Right ventricle myocardium inferior (tissue), 1 donor: ENCODE measurements at regions not wholly inside any gene's neighbourhood (a gene's known extent, or its start where the extent isn't known, plus 50 kb on each side); places are given as distances from the start of the nearest gene placed in this dataset.
"Not testable (repeated sequence)": the region's sequence is repeated elsewhere in the genome, so short reads cannot be mapped to it uniquely, and the experiment has no call there.

ENCODE experiments used
- ATAC-seq: fragments of 200-7000 bp; cut with Tn5 transposase; one replicate; pipeline ENCODE4 v1.9.1; 2020; ENCODE audit warnings: mild to moderate bottlenecking, moderate library complexity
- DNase-seq: peaks from one replicate; pipeline ENCODE4 v3.0.0; 2021; ENCODE audit errors: missing footprints
- intact Hi-C: fragments of 100-400 bp; cut with DNase I; formaldehyde crosslinking; loops from one replicate; pipeline ENCODE4 v1.11.0; 2022
- donor health status: DM: no; HTN: yes; CAD: no; lungs with severe emphysema.

- intact Hi-C loops = no loop called here
- DNase-seq (no peak), ATAC-seq (no peak)
Observed at GRCh38 chr3:75224412-75224811, 439.7 kb upstream of the FRG2C start.

DNA sequence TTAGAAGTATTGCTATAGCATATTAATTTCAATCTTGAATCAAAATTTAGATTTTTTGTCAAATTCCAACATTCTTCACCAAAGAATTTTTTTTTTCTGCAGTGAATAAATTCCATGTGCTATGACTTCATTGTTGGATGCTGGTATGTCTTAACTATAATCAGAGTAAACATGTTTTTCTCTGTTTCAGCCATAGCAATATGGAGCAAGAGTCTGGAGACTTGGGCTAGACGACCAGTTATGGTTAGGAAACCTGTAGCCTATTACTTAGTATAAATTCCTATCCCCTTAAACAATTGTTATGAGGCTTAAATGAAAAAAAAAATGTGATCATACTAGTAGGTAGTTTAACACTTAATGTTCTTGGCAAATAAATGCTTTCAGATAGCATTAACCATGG lies 431.9 kb upstream of the FRG2C start:
- intact Hi-C loops = no loop called here
- DNase-seq (no peak), ATAC-seq (no peak)

- no peak for DNase-seq
- no peak for ATAC-seq
- intact Hi-C loops = no loop called here
Observed at GRCh38 chr3:75235631-75236030, 428.5 kb upstream of the FRG2C start.

DNA sequence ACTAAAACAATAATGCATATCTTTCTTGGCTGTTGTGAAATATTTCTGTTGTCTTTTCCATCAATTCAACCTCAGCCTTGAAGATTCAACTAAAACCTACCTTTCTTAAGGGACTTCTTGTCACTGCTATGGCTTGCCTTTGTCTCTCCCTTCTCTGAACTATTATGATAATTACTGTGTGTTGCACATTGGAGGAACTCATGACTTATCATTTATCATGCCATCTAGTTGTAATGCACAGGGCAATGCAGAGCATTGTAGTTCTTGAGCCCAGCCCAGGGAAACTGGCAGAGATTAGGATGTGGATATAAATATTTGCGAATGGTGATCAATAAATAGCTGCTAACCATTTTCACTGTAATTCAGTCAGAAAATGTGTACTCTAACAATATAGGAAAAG lies 427.1 kb upstream of the FRG2C start:
- ATAC-seq = no peak
- intact Hi-C loops = no loop called here
- no peak for DNase-seq

DNA sequence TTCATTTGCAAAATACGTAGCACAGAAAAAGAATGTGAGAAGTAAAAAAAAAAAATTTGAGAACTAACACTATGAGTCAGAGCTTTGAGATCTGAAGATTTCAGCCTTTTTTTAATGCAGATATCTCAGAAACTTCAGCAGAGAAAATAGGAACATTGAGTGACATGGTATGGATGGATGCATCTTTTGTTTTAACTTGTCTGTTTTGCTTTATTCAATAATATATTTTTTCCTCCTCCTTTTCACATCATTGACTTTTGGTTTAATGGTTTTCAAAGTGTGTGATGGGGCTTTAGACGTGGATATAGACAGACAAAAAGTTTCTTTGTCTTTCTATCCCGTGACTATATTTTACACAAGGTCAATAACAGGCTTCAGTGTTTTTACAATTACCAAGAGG lies 426.7 kb upstream of the FRG2C start:
- DNase-seq (no peak), ATAC-seq (no peak)
- intact Hi-C loops = no loop called here

DNA sequence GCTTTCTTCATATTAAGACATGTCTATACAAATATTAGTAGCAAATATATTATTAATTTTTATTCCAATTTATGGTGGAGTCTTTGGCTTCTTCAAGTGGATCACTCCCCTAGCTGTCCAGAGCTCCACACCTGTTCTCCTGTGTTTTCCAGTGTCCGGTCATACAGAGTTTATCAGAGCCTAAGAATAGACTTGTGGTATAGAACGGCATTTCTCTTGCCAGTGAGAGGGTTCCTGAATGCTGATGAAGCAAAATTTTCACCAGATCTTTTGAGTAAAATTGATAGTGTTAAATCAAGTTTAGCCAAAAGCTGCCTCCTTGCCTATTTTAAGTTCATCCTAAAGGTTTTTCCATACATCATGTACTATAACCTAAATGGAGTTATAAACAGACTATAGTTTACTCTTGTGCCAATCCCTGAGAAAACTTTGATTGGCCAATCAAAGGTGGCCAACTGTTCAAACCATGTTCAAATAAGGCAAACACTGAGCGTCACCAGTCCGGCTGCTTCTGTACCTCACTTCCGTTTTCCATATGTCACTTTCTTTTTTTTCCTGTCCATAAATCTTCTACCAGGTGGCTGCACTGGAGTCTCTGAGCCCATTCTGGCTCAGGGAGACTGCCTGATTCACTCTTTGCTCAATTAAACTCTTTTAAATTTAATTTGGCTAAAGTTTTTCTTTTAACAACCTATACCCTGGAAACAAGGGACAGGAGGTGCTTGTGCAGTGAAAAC lies 422.7 kb upstream of the FRG2C start:
- intact Hi-C loops, ATAC-seq, DNase-seq: not testable (repeated sequence)

DNA sequence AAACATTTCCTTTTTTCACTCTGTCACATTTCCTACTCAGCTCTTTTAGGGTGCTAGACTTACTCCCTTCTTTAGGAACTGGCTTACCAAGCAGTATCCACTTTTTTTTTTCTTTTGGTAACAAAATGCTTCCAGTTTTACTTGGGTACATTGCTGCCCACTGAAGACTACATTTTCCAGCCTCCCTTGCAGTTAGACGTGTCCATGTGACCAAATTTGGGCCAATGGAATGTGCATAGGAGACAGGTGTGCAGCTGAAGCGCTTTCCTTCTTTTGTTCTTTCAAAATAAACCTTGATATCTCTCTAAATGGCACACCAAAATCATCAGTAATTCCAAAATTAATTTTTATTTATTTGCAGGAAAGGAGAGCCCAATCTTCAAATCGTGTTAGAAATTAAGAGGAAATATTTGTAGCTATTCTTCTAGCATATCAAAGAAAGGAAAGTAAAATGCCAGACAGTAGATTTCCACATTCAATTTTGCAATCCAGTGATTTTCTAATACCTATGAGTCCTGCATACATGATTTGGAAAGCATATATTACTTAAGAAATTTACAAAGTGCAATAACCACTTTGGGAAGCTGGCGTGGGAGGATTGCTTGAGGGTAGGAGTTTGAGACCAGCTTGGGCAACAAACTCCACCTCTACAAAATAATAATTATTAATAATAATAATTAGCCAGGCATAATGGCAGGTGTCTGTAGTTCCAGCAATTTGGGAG lies 422.0 kb upstream of the FRG2C start:
- ATAC-seq (no peak), DNase-seq (no peak)
- intact Hi-C loops = no loop called here

DNA sequence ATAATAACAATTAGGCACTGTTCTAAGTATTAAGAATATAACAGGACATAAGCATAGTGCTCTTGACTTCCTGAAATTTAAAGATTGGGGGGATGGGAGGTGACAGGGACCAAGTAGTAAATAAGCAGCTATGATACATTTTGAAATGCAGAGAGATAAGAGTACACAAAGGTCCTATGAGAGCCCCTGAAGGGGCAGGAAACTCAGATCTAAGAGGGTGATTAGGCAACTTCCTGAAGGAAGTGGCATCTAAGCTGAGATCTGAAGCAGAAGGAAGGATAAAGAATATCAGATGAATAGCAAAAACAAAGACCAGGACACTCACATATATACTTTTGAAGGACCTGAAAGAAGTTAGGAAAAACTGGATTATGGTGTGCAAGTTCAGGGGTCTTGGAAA lies 415.2 kb upstream of the FRG2C start:
- ATAC-seq (no peak), DNase-seq (no peak)
- intact Hi-C loops = no loop called here

GRCh38 chr3:75254685-75255084 lies 409.4 kb upstream of the FRG2C start:
- ATAC-seq (no peak), DNase-seq (no peak)
- intact Hi-C loops = no loop called here

- ATAC-seq, intact Hi-C loops, DNase-seq: not testable (repeated sequence)
Observed at GRCh38 chr3:75258825-75259683, 405.1 kb upstream of the FRG2C start.

DNA sequence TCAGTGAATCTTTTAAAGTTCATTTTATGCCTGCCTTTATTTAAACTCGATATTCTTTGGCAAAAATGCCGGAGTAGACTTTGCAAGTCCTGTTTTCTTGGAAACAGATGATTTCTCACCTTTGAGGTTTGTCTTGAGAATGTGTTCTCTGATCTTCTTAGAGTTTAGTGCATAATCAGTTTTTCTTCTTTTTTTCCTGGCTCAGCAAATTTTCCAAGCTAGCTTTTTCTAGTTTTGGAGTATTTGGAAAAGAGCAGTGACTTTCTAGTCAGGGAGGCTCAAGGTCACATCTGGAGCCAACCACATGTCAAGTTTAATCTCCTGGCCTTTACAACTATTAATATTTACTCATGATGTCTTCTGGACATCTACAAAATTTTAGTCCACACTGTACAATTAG lies 403.2 kb upstream of the FRG2C start:
- ATAC-seq, DNase-seq, intact Hi-C loops: not testable (repeated sequence)

- intact Hi-C loops = no loop called here
- no peak for ATAC-seq
Observed at GRCh38 chr3:75262661-75263060, 401.5 kb upstream of the FRG2C start.

GRCh38 chr3:75265897-75266296 lies 398.2 kb upstream of the FRG2C start:
- DNase-seq (no peak), ATAC-seq (no peak)
- intact Hi-C loops = no loop called here

More at GRCh38 chr3:75262661-75263060, 401.5 kb upstream of the FRG2C start:
- no peak for DNase-seq

DNA sequence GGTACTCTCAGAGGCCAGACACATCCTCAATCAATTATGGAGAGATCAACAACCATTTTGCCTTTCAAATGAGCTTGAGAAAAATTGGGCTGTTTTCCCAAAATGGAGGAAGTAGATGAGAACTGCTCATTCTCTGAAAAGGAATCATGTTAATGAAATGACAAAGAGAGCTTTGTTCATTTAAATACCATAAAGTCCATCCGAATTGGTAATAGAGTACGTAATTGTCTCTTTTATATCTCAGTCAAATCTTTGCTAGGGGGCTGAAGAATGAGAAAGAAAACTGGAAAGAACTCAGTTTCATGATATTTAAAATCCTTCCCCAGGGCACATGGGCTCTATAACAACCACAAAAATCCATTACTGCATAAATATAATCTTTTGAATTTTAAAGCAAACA lies 395.6 kb upstream of the FRG2C start:
- ATAC-seq, intact Hi-C loops, DNase-seq: not testable (repeated sequence)

GRCh38 chr3:75272237-75272636 lies 391.9 kb upstream of the FRG2C start:
- DNase-seq, ATAC-seq, intact Hi-C loops: not testable (repeated sequence)

DNA sequence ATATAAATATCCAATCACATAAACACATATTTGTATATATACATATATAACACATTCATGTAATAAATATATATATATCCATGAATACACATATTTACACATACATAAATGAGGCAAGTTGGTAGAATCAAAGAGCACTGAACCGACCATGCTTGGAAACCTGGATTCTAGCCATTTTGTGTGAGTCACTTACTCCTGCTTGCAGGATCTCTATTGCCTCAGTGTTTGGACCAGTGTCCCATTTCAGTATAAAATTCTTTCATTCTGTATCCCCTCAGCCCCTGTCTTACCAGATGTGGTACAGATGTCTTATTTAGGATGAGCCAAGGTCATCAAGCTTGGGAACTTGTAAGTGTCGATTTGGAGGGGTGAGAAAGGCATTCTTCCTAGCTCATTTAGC lies 391.4 kb upstream of the FRG2C start:
- intact Hi-C loops = no loop called here
- DNase-seq = no peak
- ATAC-seq = peak; percentile 62

DNA sequence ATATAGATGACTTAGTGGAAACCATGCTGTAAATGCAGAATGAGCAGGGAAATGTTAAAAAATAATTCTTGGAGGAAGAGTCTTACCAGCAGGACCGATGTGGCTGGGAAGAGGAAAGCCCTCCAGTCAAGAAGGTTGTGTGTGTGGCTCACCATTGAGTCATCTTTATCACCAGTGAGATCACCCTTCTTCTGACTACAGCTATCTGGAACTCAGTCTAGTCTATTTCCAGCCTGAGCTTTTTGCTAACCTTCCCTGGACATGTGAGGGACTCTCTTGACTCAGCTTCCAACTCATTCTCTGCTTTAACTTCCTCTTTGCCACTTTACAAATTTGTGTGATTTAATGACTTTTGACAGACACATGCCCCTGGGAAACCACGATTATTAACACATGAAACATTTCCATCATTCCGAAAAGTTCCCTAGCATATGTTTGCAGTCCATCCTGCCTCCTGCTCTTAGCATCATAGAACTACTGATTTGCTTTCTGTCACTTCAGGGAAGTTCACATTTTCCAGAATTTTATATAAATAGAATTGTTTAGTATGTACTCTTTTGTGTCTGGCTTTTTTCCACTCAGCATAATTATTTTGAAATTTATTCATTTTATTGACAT lies 378.5 kb upstream of the FRG2C start:
- intact Hi-C loops, DNase-seq, ATAC-seq: not testable (repeated sequence)

GRCh38 chr3:75288972-75289574 lies 375.1 kb upstream of the FRG2C start:
- intact Hi-C loops, ATAC-seq, DNase-seq: not testable (repeated sequence)
